A673 (cell line): ENCODE measurements at regions not wholly inside any gene's neighbourhood (a gene's known extent, or its start where the extent isn't known, plus 50 kb on each side); places are given as distances from the start of the nearest gene placed in this dataset.
"Not testable (repeated sequence)": the region's sequence is repeated elsewhere in the genome, so short reads cannot be mapped to it uniquely, and the experiment has no call there.

ENCODE experiments used
- BruUV-seq: library from RNA; stranded (reverse); fragments of 400-500 nt; replicated peaks from 2 replicates; lab custom pipeline; 2021; lab: Mats Ljungman, UMichigan
- CTCF ChIA-PET: fragments of 300-600 bp; sonication (Branson Sonifier 250); formaldehyde crosslinking; loops from one replicate; lab custom pipeline; 2022; ENCODE audit warnings: antibody characterized with exemption; lab: Charles Lee
- POLR2A ChIA-PET: fragments of 300-600 bp; sonication (Branson Sonifier 250); formaldehyde crosslinking; loops from one replicate; lab custom pipeline; 2022; ENCODE audit warnings: antibody characterized with exemption; ENCODE audit not compliant: low non-redundant PET; lab: Charles Lee
- DNase-seq: peaks from one replicate; pipeline ENCODE4 v3.0.0-alpha.2; 2015; ENCODE audit warnings: low spot score
- H3K27ac ChIP-seq: fragments of 200-600 bp; sonication (generic); 2 replicates; pipeline ENCODE4 v1.5.1; 2016; ENCODE audit warnings: mixed run types, low read depth, mild to moderate bottlenecking, mixed read lengths, antibody characterized with exemption, low read length; ENCODE audit not compliant: poor library complexity, severe bottlenecking
- H3K27me3 ChIP-seq: fragments of 200-600 bp; sonication (generic); replicated peaks from 2 replicates; pipeline ENCODE4 v1.6.1; 2017; ENCODE audit warnings: mixed run types, low read depth, mild to moderate bottlenecking, mixed read lengths, antibody characterized with exemption, low read length; ENCODE audit not compliant: insufficient read depth, poor library complexity
- H3K36me3 ChIP-seq: fragments of 200-600 bp; sonication (generic); 2 replicates; pipeline ENCODE4 v1.6.1; 2016; ENCODE audit warnings: mixed run types, mild to moderate bottlenecking, mixed read lengths, antibody characterized with exemption, low read length; ENCODE audit not compliant: insufficient read depth, poor library complexity, severe bottlenecking
- H3K4me1 ChIP-seq: fragments of 200-600 bp; sonication (generic); 2 replicates; pipeline ENCODE4 v1.6.1; 2017; ENCODE audit warnings: mixed run types, mild to moderate bottlenecking, mixed read lengths, antibody characterized with exemption, low read length; ENCODE audit not compliant: insufficient read depth, poor library complexity, severe bottlenecking
- H3K4me3 ChIP-seq: fragments of 200-600 bp; sonication (generic); 2 replicates; pipeline ENCODE4 v1.5.1; 2016; ENCODE audit warnings: low read depth, mixed run types, mild to moderate bottlenecking, mixed read lengths, low read length; ENCODE audit not compliant: poor library complexity, severe bottlenecking
- H3K9me3 ChIP-seq: fragments of 200-600 bp; sonication (generic); 2 replicates; pipeline ENCODE4 v1.6.1; 2016; ENCODE audit warnings: mixed run types, low read depth, mild to moderate bottlenecking, mixed read lengths, antibody characterized with exemption, low read length; ENCODE audit not compliant: poor library complexity, severe bottlenecking
- EZH2 ChIP-seq: fragments of 200-600 bp; sonication (generic); IDR thresholded peaks from 2 replicates; pipeline ENCODE4 v1.6.1; 2017; ENCODE audit warnings: borderline replicate concordance, low read depth, mild to moderate bottlenecking, mixed read lengths, antibody characterized with exemption, low read length; ENCODE audit not compliant: poor library complexity, severe bottlenecking
- intact Hi-C: fragments of 100-400 bp; cut with micrococcal nuclease; formaldehyde crosslinking; loops from one replicate; pipeline ENCODE4 v1.10.0; 2022; ENCODE audit not compliant: unreplicated experiment
- TF ChIP-seq, protein P1 (sequence below): fragments of 300-800, 200-600 bp; sonication (generic); conservative IDR thresholded peaks from 2 replicates; pipeline ENCODE4 v1.5.1; 2017; ENCODE audit warnings: low read depth, mild to moderate bottlenecking, antibody characterized with exemption, low read length, moderate library complexity, mixed read lengths

DNA sequence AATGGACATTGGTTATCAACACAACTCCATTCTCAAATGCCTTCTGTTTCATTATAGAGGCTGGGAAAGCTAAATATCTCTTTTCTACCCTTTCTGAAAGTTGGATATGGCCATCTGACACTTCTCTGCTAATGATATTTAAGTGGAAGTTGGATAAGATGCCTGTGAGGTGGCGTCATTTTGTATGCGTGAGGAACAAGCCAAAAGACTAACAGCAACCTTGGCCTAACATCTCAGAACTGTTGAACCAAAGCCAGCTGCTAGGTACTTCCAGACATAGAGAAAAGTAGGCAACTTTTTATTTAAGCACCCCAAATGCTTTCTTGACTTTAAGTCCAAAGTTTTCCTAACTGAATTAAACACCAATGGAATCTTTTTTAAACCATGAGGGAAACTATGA is 708.4 kb downstream of the CD109 start:
- CTCF ChIA-PET, result no interaction called here
- POLR2A ChIA-PET, result no interaction called here
- intact Hi-C loops, result loop anchor here (10.0 kb wide), 1 partner anchor 440 kb away; no protein-coding TSS in a partner anchor

DNA sequence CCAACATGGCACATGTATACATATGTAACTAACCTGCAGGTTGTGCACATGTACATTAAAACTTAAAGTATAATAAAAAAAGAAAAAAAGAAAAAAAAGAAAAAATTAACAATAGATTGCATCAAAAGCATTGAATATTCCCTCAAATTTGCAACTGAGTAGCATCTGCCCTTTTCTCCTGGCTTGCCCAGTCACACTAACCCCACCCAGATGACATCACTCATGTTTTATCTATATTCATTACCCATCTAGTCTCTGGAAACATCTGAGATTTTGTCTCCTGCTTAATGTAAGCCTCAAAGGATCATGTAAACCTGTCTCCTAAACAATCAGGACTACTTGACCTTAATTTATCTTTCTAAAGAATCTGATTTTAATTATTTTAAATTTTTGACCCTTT is 706.8 kb downstream of the CD109 start:
- no TSS peak for BruUV-seq
- TF ChIP-seq, protein P1, sequence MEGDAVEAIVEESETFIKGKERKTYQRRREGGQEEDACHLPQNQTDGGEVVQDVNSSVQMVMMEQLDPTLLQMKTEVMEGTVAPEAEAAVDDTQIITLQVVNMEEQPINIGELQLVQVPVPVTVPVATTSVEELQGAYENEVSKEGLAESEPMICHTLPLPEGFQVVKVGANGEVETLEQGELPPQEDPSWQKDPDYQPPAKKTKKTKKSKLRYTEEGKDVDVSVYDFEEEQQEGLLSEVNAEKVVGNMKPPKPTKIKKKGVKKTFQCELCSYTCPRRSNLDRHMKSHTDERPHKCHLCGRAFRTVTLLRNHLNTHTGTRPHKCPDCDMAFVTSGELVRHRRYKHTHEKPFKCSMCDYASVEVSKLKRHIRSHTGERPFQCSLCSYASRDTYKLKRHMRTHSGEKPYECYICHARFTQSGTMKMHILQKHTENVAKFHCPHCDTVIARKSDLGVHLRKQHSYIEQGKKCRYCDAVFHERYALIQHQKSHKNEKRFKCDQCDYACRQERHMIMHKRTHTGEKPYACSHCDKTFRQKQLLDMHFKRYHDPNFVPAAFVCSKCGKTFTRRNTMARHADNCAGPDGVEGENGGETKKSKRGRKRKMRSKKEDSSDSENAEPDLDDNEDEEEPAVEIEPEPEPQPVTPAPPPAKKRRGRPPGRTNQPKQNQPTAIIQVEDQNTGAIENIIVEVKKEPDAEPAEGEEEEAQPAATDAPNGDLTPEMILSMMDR, result no peak
- TF ChIP-seq EZH2, result no peak
- no peaks in the 10 kb centered on the region for H3K9me3 ChIP-seq
- POLR2A ChIA-PET, result no interaction called here
- no peaks in the 10 kb centered on the region for H3K27me3 ChIP-seq
- CTCF ChIA-PET, result no interaction called here
- DNase-seq, result no peak
- H3K4me1 ChIP-seq, result no peaks in the 10 kb centered on the region
- H3K36me3 ChIP-seq, result no peaks in the 10 kb centered on the region
- intact Hi-C loops, result loop anchor here (10.0 kb wide), 1 partner anchor 438 kb away; no protein-coding TSS in a partner anchor
- no peak overlapping the region for H3K4me3 ChIP-seq
- no peak overlapping the region for H3K27ac ChIP-seq

More for the DNA sequence above, 708.4 kb downstream of the CD109 start:
- H3K4me3 ChIP-seq, result no peak overlapping the region
- TF ChIP-seq, protein P1, result no peak
- TF ChIP-seq EZH2, result no peak
- H3K27me3 ChIP-seq, result no peaks in the 10 kb centered on the region
- no peak overlapping the region for H3K27ac ChIP-seq
- H3K36me3 ChIP-seq, result no peaks in the 10 kb centered on the region
- no TSS peak for BruUV-seq
- H3K9me3 ChIP-seq, result no peaks in the 10 kb centered on the region
- no peak for DNase-seq
- H3K4me1 ChIP-seq, result no peaks in the 10 kb centered on the region

DNA sequence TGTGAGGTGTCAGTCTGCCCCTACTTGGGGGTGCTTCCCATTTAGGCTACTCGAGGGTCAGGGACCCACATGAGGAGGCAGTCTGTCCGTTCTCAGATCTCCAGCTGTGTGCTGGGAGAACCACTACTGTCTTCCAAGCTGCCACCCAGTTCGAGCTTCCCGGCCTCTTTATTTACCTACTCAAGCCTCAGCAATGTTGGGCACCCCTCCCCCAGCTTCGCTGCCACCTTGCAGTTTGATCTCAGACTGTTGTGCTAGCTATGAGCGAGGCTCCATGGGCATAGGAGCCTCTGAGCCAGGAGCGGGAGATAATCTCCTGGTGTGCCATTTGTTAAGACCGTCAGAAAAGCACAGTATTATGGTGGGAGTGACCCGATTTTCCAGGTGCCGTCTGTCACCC is 682.4 kb downstream of the CD109 start:
- POLR2A ChIA-PET, H3K4me1 ChIP-seq, intact Hi-C loops, H3K9me3 ChIP-seq, H3K27ac ChIP-seq, BruUV-seq, H3K4me3 ChIP-seq, H3K36me3 ChIP-seq, H3K27me3 ChIP-seq, CTCF ChIA-PET, DNase-seq: not testable (repeated sequence)

DNA sequence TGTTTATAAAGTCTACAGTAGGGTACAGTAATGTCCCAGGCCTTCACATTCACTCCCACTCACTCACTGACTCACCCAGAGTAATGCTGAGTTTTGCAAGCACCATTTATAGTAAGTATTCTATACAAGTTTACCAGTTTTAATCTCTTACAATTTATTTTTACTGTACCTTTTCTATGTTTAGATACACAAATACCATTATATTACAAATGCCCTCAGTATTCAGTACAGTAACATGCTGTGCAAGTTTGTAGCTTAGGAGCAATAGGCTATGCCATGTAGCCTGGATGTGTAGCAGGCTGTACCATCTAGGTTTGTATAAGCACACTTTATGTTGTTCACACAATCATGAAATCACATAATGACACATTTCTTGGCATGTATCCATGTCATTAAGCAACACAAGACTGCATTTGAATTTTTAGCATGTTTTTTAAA is 673.6 kb downstream of the CD109 start:
- Histone ChIP-seq H3K36me3 (no peaks in the 10 kb centered on the region), H3K4me3 (no peak overlapping the region), H3K9me3 (no peaks in the 10 kb centered on the region), H3K27ac (no peak overlapping the region), H3K27me3 (no peaks in the 10 kb centered on the region), H3K4me1 (no peaks in the 10 kb centered on the region)
- peak; percentile 8 for DNase-seq
- ChIA-PET CTCF (no interaction called here), POLR2A (no interaction called here)
- TF ChIP-seq EZH2, result no peak
- TF ChIP-seq, protein P1, result no peak
- BruUV-seq, result no TSS peak
- intact Hi-C loops, result no loop called here
